GM19023 (cell line): ENCODE measurements at regions not wholly inside any gene's neighbourhood (a gene's known extent, or its start where the extent isn't known, plus 50 kb on each side); places are given as distances from the start of the nearest gene placed in this dataset.

Experiments
- ATAC-seq: cut with Tn5 transposase; IDR thresholded peaks from one replicate; pipeline ENCODE4 v1.9.1; 2021; ENCODE audit warnings: mild to moderate bottlenecking, moderate library complexity; ENCODE audit not compliant: unreplicated experiment

GRCh38 chr1:149841597-149842238, 57.6 kb upstream of the BOLA1 start:
- ATAC-seq = peak; percentile 34

- peak; percentile 59 for ATAC-seq
Observed at GRCh38 chr1:149842458-149843064, 56.8 kb upstream of the BOLA1 start.

GRCh38 chr1:149843431-149844041, 55.8 kb upstream of the BOLA1 start:
- no peak for ATAC-seq

- no peak for ATAC-seq
Observed at GRCh38 chr1:149844101-149844500, 55.3 kb upstream of the BOLA1 start.

- no peak for ATAC-seq
Observed at GRCh38 chr1:149844650-149845255, 54.6 kb upstream of the BOLA1 start.

GRCh38 chr1:149845416-149845815, 54.0 kb upstream of the BOLA1 start:
- ATAC-seq = no peak

- ATAC-seq = no peak
Observed at GRCh38 chr1:149846042-149846441, 53.3 kb upstream of the BOLA1 start.

GRCh38 chr1:149846593-149847466, 52.5 kb upstream of the BOLA1 start:
- ATAC-seq = no peak

- no peak for ATAC-seq
Observed at GRCh38 chr1:149848340-149849110, 50.8 kb upstream of the BOLA1 start.

GRCh38 chr1:149849111-149849946, 50.0 kb upstream of the BOLA1 start:
- ATAC-seq = no peak
